ENCODE measurements at regions not wholly inside any gene's neighbourhood (a gene's known extent, or its start where the extent isn't known, plus 50 kb on each side); places are given as distances from the start of the nearest gene placed in this dataset.

DNA sequence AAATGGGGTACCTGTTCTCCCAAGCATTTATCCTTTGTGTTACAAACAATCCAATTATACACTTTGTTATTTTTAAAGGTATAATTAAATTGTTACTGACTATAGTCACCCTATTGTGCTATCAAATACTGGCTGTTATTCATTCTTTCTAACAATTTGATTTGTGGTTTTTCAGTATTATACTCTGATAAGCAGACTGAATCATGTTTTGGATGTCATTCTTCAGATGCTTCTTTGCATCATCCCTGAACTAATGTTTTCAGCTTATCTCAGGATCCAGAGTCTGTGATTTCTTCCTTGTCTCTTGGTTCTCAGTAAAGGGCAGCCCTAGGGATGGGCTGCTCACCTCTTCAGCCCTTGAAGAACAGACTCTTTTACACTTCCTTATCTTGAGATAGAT lies 177.8 kb upstream of the SGCD start:
- Histone ChIP-seq H3K27ac (ENCODE audit: low read depth, low read length) (no peak overlapping the region), H3K27me3 (ENCODE audit: control insufficient read depth, insufficient read depth, low read length, poor library complexity, severe bottlenecking) (no peaks in the 10 kb centered on the region), H3K9ac (ENCODE audit: extremely low read depth, low read length, poor library complexity, severe bottlenecking) (no peak overlapping the region), H3K4me3 (ENCODE audit: low read length) (no peak overlapping the region), H3K4me1 (ENCODE audit: control insufficient read depth, insufficient read depth, low read length) (no peaks in the 10 kb centered on the region), H3K36me3 (ENCODE audit: control insufficient read depth, insufficient read depth, low read length) (no peaks in the 10 kb centered on the region), H3K9me3 (ENCODE audit: control insufficient read depth, low read length) (no peaks in the 10 kb centered on the region)
- H3K36me3 Mint-ChIP-seq (ENCODE audit: low read depth) = no peaks in the 10 kb centered on the region
- H3K27ac Mint-ChIP-seq = no peak overlapping the region
- no peak for DNase-seq
- H3K4me3 Mint-ChIP-seq = no peak overlapping the region
- TF ChIP-seq, protein P1, sequence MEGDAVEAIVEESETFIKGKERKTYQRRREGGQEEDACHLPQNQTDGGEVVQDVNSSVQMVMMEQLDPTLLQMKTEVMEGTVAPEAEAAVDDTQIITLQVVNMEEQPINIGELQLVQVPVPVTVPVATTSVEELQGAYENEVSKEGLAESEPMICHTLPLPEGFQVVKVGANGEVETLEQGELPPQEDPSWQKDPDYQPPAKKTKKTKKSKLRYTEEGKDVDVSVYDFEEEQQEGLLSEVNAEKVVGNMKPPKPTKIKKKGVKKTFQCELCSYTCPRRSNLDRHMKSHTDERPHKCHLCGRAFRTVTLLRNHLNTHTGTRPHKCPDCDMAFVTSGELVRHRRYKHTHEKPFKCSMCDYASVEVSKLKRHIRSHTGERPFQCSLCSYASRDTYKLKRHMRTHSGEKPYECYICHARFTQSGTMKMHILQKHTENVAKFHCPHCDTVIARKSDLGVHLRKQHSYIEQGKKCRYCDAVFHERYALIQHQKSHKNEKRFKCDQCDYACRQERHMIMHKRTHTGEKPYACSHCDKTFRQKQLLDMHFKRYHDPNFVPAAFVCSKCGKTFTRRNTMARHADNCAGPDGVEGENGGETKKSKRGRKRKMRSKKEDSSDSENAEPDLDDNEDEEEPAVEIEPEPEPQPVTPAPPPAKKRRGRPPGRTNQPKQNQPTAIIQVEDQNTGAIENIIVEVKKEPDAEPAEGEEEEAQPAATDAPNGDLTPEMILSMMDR (conservative IDR thresholded peaks at IDR 0.05) = no peak
- H3K9me3 Mint-ChIP-seq = peaks cover 4% of the 10 kb centered on the region
- peaks cover 4% of the 10 kb centered on the region for H3K4me1 Mint-ChIP-seq
- H3K27me3 Mint-ChIP-seq (ENCODE audit: insufficient read depth) = no peaks in the 10 kb centered on the region

DNA sequence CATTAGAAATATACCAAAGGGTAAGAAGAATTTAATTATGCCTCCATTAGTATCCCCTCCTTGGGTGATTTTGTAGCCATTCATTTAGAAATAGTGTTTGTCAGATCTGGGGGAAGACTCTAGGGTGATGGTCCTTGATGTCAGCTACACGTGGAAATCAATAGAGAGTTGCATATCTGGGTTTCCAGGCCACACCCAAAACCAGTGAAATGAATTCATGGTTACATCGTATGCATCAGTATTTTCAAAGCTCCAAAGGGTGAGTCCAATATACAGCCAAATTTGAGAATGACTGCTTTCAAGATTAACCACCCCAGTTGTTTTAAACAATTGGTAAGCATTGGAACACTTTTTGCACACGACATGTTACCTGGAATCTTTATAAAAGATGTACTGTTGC lies 173.4 kb upstream of the SGCD start:
- H3K9me3 ChIP-seq (ENCODE audit: control insufficient read depth, low read length) = no peaks in the 10 kb centered on the region
- no peaks in the 10 kb centered on the region for H3K36me3 ChIP-seq (ENCODE audit: control insufficient read depth, insufficient read depth, low read length)
- Mint-ChIP-seq H3K9me3 (no peaks in the 10 kb centered on the region), H3K27ac (no peak overlapping the region), H3K36me3 (ENCODE audit: low read depth) (no peaks in the 10 kb centered on the region), H3K27me3 (ENCODE audit: insufficient read depth) (no peaks in the 10 kb centered on the region), H3K4me3 (no peak overlapping the region), H3K4me1 (peaks cover 4% of the 10 kb centered on the region)
- H3K4me3 ChIP-seq (ENCODE audit: low read length) = no peak overlapping the region
- no peak overlapping the region for H3K9ac ChIP-seq (ENCODE audit: extremely low read depth, low read length, poor library complexity, severe bottlenecking)
- 92 to 97% methylated on average over 3 of the region's 3 CpGs for WGBS, 2 experiments (ENCODE audit: insufficient coverage in 1 of 2, insufficient read length in 1 of 2)
- no peaks in the 10 kb centered on the region for H3K27me3 ChIP-seq (ENCODE audit: control insufficient read depth, insufficient read depth, low read length, poor library complexity, severe bottlenecking)
- TF ChIP-seq, protein P1 (conservative IDR thresholded peaks at IDR 0.05) = no peak
- no peak for DNase-seq
- H3K27ac ChIP-seq (ENCODE audit: low read depth, low read length) = no peak overlapping the region
- no peaks in the 10 kb centered on the region for H3K4me1 ChIP-seq (ENCODE audit: control insufficient read depth, insufficient read depth, low read length)

DNA sequence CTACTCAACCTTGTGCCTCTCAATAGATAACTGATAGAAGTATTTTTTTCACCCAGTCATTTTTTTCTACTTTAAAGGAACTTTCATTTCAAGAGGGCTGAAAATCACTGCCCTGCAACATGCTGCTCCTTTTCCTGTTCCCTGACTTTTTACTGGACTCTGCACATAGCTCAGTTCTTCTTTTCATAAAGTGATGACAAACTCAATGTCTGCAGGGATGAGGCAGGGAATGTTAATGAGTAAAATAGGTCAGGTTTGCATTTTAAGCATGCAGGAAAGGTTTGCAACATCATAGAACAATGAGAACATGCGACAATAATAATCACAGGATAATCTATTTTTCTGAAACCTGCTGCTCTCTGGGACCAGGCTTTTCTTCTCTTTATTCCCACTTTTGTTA lies 172.2 kb upstream of the SGCD start:
- Mint-ChIP-seq H3K9me3 (no peaks in the 10 kb centered on the region), H3K27ac (no peak overlapping the region), H3K36me3 (ENCODE audit: low read depth) (no peaks in the 10 kb centered on the region), H3K27me3 (ENCODE audit: insufficient read depth) (no peaks in the 10 kb centered on the region), H3K4me3 (no peak overlapping the region), H3K4me1 (no peaks in the 10 kb centered on the region)
- 89 to 95% methylated on average over 1 of the region's 1 CpG for WGBS, 2 experiments (ENCODE audit: insufficient coverage in 1 of 2, insufficient read length in 1 of 2)
- no peak overlapping the region for H3K4me3 ChIP-seq (ENCODE audit: low read length)
- DNase-seq = no peak
- no peak overlapping the region for H3K27ac ChIP-seq (ENCODE audit: low read depth, low read length)
- no peaks in the 10 kb centered on the region for H3K36me3 ChIP-seq (ENCODE audit: control insufficient read depth, insufficient read depth, low read length)
- TF ChIP-seq, protein P1 (conservative IDR thresholded peaks at IDR 0.05) = no peak
- no peak overlapping the region for H3K9ac ChIP-seq (ENCODE audit: extremely low read depth, low read length, poor library complexity, severe bottlenecking)
- no peaks in the 10 kb centered on the region for H3K9me3 ChIP-seq (ENCODE audit: control insufficient read depth, low read length)
- no peaks in the 10 kb centered on the region for H3K27me3 ChIP-seq (ENCODE audit: control insufficient read depth, insufficient read depth, low read length, poor library complexity, severe bottlenecking)
- H3K4me1 ChIP-seq (ENCODE audit: control insufficient read depth, insufficient read depth, low read length) = no peaks in the 10 kb centered on the region
